ENCODE measurements at regions not wholly inside any gene's neighbourhood (a gene's known extent, or its start where the extent isn't known, plus 50 kb on each side); places are given as distances from the start of the nearest gene placed in this dataset.

DNA sequence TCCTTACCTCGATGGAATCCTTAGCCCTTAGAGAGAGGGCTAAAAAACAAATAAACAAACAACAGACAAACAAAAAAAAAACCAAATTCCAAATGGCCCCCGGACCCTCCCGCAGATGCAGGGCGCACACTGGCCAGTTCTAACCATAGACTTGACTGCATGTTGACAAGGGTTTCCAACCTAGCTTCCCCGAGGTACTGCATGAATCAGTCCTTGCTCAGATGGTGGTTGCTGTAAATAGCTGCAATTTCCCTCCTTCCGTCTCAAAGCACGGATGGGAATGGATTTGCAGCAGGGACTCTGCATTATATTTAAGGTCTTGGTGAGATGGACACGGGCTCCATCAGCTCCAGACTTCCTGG lies 162.8 kb downstream of the CD47 start:
- no peak for TF ChIP-seq POLR2A (IDR thresholded peaks at IDR 0.05)
- TF ChIP-seq, protein P1, sequence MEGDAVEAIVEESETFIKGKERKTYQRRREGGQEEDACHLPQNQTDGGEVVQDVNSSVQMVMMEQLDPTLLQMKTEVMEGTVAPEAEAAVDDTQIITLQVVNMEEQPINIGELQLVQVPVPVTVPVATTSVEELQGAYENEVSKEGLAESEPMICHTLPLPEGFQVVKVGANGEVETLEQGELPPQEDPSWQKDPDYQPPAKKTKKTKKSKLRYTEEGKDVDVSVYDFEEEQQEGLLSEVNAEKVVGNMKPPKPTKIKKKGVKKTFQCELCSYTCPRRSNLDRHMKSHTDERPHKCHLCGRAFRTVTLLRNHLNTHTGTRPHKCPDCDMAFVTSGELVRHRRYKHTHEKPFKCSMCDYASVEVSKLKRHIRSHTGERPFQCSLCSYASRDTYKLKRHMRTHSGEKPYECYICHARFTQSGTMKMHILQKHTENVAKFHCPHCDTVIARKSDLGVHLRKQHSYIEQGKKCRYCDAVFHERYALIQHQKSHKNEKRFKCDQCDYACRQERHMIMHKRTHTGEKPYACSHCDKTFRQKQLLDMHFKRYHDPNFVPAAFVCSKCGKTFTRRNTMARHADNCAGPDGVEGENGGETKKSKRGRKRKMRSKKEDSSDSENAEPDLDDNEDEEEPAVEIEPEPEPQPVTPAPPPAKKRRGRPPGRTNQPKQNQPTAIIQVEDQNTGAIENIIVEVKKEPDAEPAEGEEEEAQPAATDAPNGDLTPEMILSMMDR (IDR thresholded peaks at IDR 0.05) = no peak
